Fibroblast of gingiva (primary cell): ENCODE measurements at regions not wholly inside any gene's neighbourhood (a gene's known extent, or its start where the extent isn't known, plus 50 kb on each side); places are given as distances from the start of the nearest gene placed in this dataset.

Experiments used
- DNase-seq: peaks from one replicate; pipeline ENCODE4 v3.0.0-alpha.2; 2011; ENCODE audit warnings: low read depth

GRCh38 chr3:31004025-31004678 lies 109.7 kb upstream of the GADL1 start:
- peak; percentile 71 for DNase-seq

DNA sequence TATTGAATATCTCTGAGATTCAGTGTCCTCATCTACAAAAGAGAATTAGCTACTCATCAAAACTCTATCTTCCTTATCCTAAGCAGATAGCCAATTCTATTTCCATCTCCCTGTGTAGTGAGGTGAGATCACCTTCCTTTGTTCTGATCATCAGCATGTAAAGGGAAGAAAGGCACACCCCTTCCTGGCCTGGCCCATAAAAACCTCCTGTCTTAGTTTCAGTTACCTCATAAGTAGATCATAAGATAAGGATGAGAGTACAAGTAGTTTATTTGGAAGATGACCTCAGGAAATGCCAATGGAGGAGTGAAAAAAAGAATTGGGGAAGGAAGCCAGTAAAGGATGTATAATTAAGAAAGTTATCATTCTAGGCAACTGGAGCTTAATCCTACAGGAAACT lies 114.5 kb upstream of the GADL1 start:
- DNase-seq: no peak

- DNase-seq: no peak
Observed at GRCh38 chr3:31009881-31010280, 115.4 kb upstream of the GADL1 start.

DNA sequence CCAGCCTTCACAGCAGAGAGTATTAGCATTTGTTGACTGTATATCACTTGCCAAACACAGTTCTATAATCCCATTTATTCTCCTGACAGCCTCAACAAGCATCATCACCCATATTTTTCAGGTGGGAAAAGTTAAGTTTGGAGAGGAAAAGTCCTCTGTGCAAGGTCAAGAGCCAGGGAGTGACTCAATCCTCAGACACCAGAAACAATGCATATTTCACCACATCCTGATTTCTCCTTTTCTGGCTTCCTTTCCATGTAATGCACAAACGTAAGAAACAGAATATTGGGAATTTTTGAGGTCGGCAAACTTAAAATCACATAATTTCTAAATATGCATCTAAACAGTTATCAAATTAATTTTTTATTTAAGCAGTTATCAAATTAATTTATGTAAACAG lies 116.0 kb upstream of the GADL1 start:
- DNase-seq: peak; percentile 29

- no peak for DNase-seq
Observed at GRCh38 chr3:31011380-31011779, 116.9 kb upstream of the GADL1 start.

DNA sequence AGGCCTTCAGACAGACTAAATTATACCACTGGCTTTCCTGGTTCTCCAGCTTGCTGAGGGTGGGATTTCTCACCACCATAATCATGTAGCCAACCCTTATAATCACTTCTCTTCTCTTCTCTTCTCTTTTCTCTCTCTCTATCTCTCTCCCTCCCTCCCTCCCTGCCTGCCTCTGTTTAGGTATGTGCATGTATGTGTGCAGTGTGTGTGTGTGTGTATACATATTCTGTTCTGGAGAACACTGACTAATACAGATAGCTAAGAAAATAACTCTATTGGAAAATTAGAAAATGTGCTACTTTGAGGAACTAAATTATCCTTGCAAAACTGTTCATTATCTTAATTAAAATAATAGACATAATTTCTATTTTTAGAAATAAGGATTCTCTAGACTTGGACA lies 118.6 kb upstream of the GADL1 start:
- DNase-seq: no peak

DNA sequence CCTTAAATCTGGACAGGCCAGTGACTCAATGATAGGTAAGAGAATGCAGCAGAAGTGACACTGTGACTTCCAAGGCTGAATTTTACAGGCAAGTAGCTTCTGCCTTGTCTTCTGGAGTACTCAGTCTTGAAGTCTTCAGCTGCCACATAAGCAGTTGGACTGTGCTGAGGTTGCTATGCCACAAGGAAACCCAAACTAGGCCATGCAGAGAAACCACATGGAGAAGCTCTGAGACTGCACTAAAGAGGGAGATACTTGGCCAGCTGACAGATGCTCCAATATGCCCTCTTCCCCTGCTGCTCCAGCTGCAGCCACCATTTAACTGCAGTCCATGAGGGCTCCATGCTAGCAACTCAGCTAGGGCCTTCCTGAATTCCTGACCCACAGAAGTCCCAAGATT lies 119.4 kb upstream of the GADL1 start:
- no peak for DNase-seq

DNA sequence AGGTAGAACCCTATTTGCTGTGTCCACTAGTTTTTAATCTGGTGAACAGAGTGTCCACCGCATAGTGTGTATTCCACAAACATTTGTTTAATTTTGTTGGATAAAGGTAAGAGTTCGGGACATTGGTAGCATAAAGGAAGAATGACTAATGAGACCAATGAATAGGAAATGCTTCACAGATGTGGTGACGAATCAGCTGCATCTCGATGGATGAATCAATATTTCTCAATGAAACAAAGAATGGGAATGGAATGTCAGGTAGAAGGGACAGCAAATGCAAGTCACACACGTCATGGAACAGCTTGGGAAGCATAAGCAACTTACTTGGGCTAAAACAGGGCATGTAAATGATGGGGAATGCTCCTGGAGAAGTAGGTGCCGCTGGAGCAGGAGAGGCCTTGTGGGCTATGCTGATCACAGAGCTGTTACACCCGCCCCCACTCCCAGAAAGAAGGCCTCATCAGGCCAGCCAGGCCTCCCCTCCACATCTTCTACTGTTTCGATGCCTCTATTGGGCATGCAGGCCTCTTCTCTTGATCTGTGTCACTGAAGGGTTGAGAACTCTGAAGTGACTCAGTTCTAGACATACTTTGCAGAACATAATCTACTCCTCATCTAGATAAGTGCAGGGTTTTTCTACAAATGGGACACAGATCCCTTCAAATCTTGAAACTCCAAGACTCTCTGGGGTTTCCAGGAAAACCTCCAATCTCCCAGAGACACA lies 120.0 kb upstream of the GADL1 start:
- no peak for DNase-seq

DNA sequence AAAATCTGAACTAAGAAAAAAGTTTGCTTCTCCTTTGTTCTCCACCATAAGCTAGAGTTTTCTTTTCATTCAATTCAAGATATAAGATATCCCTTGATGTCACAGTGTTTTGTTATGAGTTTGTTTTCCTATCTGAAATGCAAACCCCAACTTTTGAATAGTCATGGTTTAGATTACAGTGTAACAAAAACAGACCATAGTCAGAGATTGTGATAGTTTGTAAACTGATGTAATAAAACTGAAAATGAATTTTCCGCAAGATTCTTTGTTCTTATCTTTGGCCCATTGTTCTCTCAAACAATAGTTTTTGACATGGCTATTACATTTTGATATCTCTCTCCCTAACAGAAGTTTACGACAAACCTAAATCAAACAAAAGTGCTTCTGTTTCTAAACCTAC lies 121.7 kb upstream of the GADL1 start:
- no peak for DNase-seq

- no peak for DNase-seq
Observed at GRCh38 chr3:31022716-31023115, 128.3 kb upstream of the GADL1 start.

- no peak for DNase-seq
Observed at GRCh38 chr3:31025541-31025940, 131.1 kb upstream of the GADL1 start.

- no peak for DNase-seq
Observed at GRCh38 chr3:31027191-31027761, 132.8 kb upstream of the GADL1 start.

- DNase-seq: no peak
Observed at GRCh38 chr3:31027914-31028313, 133.5 kb upstream of the GADL1 start.

GRCh38 chr3:31028766-31029165 lies 134.3 kb upstream of the GADL1 start:
- DNase-seq: peak; percentile 59

GRCh38 chr3:31029706-31030105 lies 135.2 kb upstream of the GADL1 start:
- DNase-seq: no peak

GRCh38 chr3:31035681-31036080 lies 141.2 kb upstream of the GADL1 start:
- DNase-seq: no peak

GRCh38 chr3:31038086-31038739 lies 143.8 kb upstream of the GADL1 start:
- no peak for DNase-seq

GRCh38 chr3:31039145-31039544 lies 144.7 kb upstream of the GADL1 start:
- no peak for DNase-seq

GRCh38 chr3:31041161-31041978 lies 146.9 kb upstream of the GADL1 start:
- peak; percentile 8 for DNase-seq

DNA sequence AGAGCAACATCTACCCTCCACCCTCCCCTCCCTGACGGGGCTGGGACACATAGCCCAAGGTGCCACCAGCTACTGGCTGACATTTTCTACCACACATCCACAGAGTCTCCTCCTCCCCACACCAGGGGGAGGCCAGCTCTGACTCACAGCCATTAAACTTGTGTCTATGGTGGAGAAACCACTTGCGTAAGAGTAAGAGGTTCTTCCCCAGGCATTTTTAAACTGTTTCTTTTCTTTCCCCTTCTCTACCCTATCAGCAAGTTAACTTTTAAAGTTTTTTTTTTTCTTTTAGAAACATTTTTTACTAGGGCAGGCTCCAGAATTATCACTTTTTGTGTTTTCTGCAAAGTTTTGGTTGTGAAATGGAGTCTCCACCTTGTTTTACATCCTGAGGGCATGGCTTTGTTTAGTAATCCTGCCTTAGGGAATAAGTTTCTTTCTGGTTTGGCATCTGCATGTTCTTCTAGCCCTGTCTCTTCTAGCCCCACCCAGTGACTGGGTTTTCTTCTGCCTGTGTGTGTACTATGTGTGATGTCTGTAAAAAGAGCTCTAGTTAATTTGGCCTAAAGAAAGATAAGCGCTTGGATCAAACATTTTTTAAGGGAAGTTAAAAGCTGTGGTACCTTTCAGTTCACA lies 148.8 kb upstream of the GADL1 start:
- DNase-seq: peak; percentile 75

DNA sequence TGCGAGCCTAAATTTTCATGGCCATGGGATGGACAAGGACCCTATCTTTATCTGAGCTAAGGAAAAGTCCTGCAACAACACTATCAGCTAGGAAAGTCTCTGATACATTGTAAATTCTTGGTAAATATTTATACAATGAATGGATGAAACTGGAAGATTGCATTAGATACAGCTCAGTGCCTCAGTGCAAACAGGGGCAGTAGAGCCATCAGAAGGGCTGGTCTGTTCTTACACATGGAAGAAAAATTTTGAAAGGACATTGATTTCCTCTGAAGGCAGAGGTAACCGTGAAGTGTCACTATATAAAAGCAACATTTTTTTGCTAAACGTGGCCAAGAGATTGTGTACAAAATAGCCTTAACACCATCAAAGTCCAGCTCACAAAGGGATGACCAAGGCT lies 153.2 kb upstream of the GADL1 start:
- no peak for DNase-seq

DNA sequence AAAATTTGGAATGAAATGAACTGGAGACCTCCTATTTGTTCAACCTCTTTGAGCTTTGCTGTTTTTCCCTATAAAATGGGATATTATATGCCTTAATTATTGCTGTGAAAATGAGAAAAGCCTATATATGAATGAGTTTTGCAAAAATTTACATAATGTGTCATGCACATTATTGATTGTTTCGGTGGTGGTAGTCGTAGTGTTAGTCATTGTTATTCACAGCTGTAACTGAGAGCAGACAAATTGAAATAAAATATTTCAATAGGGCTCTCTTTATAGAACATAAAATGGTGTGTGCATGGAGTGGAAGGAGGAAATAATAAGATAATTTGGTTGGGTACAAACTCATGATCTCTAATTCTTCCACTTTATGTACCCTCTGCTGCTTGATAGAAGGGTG lies 153.7 kb upstream of the GADL1 start:
- DNase-seq: no peak
